Uterus (tissue), 2 donors: ENCODE measurements at regions not wholly inside any gene's neighbourhood (a gene's known extent, or its start where the extent isn't known, plus 50 kb on each side); places are given as distances from the start of the nearest gene placed in this dataset.

ENCODE experiments used
- POLR2A ChIP-seq, 2 donors: fragments of 450-650 bp; IDR thresholded peaks; one replicate each; pipeline ENCODE4 v1.6.1; 2016; ENCODE audit warnings: antibody characterized with exemption in 2 of 2, mild to moderate bottlenecking in 1 of 2, moderate library complexity in 1 of 2
- TF ChIP-seq, protein P1 (sequence below), 4 experiments: fragments of 200-600 bp in 2 of 4; fragments of 450-650 bp in 2 of 4; sonication (generic) in 2 of 4; IDR thresholded peaks; one replicate each; pipeline ENCODE4 v1.5.1; 2016 to 2019; ENCODE audit warnings: antibody characterized with exemption in 4 of 4, mild to moderate bottlenecking in 2 of 4, moderate library complexity in 1 of 4

DNA sequence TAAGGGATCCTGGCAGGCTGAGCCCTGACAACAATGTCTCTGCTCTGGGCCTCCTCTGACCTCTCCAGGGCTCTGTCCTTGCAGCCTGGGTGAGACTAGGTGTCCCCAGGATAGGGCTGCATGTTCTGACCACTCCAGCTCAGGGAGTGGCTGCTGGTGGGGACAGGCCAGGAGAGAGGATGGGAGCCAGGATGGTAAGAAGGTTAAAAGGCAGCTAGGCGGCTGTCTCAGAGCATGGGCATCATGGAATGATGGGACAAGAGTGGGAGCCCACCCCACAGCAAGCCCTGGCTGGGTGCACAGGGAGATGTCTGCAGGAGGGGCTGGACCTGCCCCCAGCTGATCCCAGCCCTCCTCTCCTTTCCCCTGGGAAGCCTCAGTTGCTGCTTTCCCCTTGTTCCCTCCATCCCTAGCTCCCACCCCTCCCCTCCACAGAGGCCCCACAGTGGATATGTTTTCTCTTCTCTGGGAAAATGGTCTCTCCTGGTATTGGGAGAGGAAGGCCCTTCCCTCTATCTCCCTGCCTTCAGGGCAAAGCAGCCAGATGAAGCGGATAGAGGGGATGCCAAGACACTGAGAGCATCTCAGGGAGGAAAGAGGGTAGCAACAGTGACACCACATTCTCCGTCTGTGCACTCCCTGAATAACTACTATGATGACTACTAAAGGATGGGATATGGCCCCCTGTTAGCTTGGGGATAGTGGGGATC is 334.3 kb downstream of the DYSF start:
- TF ChIP-seq, protein P1, sequence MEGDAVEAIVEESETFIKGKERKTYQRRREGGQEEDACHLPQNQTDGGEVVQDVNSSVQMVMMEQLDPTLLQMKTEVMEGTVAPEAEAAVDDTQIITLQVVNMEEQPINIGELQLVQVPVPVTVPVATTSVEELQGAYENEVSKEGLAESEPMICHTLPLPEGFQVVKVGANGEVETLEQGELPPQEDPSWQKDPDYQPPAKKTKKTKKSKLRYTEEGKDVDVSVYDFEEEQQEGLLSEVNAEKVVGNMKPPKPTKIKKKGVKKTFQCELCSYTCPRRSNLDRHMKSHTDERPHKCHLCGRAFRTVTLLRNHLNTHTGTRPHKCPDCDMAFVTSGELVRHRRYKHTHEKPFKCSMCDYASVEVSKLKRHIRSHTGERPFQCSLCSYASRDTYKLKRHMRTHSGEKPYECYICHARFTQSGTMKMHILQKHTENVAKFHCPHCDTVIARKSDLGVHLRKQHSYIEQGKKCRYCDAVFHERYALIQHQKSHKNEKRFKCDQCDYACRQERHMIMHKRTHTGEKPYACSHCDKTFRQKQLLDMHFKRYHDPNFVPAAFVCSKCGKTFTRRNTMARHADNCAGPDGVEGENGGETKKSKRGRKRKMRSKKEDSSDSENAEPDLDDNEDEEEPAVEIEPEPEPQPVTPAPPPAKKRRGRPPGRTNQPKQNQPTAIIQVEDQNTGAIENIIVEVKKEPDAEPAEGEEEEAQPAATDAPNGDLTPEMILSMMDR (IDR thresholded peaks at IDR 0.05): no peak
- no peak for TF ChIP-seq POLR2A (IDR thresholded peaks at IDR 0.05)
